DMS 273 (cell line): ENCODE measurements at regions not wholly inside any gene's neighbourhood (a gene's known extent, or its start where the extent isn't known, plus 50 kb on each side); places are given as distances from the start of the nearest gene placed in this dataset.

Source experiments
- DNase-seq: peaks from one replicate; lab custom pipeline; 2025; ENCODE audit not compliant: unreplicated experiment; lab: John Stamatoyannopoulos, UW

DNA sequence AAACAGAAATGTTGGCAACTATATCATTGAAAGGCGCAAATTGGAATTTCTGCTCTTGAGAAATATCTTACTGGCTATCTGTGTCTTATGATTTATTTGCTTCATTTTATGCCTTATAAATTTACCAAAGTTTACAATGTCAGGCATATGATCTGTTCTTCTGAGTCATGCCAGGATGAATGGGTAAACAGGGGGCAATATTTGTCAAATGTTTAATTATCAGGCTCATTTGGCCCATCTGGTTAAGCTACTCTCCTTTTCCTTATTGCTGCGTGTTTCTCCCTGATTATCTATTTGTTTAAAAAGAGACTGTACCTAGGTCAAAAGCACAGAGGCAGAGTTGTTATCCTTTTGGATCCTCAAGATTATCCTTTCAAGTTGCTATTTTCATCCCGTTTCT, 903.8 kb upstream of the PCDH10 start:
- DNase-seq, result no peak

DNA sequence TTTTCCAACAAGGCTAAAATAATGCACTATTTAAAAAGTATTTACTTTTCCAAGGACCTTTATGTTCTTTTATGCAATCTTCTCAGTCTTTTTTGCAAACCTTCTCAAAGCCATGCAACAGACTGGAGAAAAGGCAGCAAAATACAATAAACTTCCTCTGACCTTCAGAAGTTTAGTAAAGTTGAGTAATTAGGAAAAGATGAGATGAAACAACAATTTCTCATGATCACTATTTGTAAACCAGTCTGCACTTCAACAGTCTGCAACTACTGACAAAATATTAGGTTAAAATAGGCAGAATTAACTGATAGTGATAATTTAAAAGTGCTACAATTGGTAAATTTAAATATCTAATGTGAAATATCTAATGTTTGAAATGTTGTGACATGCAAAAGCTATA, 884.9 kb upstream of the PCDH10 start:
- DNase-seq, result no peak

DNA sequence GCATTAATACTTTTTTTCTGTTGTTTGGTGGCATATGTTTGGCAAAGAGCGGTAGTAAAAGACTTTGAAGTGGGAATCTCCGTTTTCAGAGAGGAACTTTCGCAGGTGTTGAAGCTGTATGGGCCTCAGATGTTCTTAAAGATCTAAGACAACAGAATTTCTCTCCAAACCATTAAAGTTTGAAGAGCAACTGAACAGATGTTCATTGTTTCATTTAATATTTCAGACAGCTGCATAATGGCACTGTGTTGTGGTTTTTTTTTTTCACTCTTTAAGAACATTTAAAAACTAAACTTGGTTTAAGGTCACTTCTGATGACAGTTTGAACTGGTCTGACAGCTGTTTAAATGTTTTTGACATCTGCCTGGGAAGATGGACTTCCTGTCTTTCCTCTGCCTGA, 882.7 kb upstream of the PCDH10 start:
- DNase-seq, result no peak

DNA sequence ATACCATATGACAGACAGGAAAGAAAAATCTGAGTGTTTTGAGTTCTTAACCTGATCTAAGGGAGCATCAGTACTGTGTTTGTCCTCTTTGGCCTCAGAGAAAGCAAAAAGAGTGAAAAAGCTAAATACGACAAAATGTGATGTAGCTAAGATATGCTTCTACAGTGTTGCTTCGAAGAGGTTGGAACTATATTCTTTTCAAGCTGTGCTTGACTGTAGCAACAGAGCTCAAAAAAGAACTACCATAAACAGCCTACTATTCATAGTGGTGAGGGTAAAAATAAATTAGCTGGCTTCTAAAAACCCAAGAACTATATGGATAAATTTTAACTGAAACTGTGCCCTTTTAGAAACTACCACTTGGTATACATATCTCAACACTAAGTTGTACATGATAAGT, 881.8 kb upstream of the PCDH10 start:
- DNase-seq, result no peak

DNA sequence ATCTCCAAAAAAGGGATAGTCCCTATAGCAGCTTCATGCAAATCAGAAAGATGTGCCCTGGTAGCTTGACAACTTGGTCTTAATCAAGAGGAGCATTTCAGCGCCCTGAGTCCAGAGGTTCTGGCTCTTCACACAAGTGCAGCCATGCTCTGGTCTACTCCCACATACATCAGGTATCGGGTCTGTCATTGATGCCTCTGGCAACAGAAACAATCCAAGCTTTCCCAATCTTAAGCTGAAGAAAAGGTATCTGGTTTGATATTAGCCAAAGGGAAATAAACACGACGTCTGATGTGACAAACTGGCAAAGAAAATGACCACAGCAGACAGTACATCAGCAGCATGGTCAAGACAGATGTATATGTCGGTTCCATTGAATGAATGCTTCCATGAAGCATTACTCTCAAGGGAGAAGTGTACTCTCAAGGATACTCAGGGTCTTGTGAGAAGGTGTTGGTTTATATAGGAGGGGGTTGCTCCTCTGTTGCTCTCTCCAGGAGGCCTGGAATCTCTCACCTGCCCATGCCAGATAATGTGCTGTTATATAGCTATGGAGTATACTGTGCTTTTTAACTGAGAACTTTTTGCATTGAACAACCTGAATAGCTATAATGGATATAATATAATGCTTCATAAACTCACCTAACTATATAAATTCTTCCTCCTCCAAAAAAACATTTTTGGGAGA, 879.6 kb upstream of the PCDH10 start:
- no peak for DNase-seq

DNA sequence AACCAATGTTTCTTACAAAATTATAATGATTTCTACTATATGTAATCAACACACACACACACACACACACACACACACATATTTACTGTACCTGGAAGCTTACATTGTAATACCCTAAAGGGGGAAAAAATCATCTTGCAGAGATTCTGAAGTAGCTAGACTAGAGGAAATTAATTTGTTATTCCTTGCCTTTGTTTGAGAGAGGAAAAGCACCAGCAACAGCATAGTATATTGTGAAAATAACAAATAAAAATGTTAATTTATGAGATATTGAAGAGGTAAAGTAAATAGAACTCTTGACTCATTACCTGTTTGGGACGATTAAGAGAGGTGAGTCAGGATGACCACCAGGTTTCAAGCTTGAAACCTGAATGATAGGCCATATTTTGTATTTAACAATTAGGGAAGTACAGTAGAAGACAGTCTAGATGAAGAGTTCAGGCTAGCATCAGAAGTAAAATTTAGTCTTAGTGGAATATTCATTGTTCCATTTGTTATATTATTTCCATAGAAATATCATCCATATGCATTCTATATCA, 873.4 kb upstream of the PCDH10 start:
- no peak for DNase-seq

DNA sequence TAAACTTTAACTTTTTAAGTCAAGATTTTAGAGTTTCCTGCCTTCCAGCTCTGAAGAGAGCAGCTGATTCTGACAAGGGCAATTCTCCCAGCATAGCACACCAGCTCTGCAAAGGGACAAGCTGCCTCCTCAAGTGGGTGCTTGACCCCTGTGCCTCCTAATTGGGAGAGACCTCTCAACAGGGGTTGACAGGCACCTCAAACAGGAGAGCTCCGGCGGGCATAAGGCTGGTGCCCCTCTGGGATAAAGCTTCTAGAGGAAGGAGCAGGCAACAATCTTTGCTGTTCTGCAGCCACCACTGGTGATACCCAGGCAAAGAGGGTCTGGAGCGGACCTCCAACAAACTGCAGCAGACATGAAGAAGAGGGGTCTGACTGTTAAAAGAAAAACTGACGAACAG, 872.9 kb upstream of the PCDH10 start:
- DNase-seq, result no peak

DNA sequence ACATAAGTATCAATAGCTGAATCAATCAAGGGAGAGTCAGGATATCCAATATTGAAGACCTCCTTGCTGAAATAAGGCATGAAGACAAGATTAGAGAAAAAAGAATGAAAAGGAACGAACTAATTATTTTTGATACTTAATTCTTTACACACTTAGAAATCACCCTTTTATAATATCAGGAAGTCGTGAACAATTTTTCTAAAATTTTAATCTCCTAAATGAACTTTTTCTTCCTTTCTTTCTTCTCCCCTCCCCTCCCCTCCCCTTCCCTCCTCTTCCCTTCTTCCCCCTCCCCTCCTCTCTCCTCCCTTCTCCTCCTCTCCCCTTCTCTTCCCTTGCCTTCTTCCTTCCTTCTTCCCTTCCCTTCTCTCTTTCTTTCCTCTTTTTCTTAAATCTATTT, 872.1 kb upstream of the PCDH10 start:
- DNase-seq, result no peak

DNA sequence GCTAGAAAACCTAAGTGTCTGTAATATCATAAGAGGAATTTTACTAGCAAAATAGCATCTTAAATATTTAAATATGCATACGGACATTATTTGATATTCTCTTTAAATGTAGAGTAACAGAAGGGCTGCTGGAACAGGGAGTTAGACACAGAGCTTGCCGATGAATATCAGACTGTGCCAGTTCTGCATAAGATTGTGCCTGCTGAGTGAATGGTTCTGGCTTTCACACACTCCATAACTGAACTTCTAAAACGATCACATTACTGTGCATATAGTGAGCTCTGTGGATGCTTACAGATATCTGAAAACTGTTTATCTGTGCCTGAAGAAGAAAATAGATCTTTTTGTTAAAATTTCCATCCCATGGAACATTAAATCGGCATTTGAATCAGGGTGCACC, 867.4 kb upstream of the PCDH10 start:
- no peak for DNase-seq

DNA sequence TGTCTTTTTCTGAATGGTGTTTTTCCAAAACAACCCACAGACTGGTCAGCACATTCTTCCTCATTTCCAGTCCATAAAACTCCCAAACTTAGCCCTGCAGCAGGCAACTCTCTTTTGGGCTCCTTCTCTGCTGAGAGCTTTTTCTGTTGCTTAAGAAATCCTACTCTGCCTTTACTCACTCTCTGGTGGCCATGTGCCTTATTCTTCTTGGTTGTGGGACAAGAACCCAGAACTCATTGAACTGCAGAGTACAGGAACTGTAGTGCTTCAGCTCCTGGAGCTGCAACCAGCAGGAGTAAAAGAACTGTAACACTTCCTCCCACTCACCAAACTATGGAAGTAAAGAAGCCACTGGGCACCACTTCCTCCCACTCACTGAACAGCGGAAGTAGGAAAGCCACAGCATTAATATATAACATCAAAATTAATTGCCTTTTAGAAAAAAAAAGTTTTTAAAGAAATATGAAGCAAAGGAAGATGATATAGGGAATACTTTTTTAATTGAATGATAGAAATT, 864.1 kb upstream of the PCDH10 start:
- DNase-seq, result no peak

DNA sequence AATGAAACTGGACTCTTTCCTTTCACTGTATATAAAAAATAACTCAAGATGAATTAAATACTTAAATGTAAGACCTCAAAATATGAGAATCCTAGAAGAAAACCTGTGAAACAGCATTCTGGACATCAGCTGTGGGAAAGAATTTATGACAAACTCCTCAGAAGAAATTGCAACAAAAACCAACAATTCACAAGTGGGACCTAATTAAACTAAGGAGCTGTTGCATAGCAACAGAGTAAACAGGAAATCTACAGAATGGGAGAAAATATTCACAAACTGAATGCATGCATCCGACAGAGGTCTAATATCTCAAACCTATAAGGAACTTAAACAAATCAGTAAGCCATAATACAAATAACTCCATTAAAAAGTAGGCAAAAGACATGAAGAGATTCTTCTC, 851.7 kb upstream of the PCDH10 start:
- no peak for DNase-seq

DNA sequence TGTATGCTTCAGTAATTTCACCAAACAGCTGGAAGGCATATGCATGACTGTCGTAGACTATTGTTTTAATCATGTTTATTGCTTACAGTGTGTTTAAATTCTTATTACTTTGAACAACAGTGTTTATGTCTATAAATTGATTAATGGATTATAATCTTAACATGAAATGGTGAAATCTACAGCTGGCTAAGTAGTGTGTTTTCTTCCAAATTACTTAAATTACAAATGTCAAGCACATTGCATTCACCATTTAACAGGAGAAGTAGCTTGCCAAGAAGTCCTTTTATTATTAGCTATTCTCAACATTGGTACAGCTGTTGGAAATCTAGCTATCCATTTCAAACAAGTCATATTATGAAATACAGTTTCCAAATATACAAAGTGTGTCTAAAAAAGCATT, 849.3 kb upstream of the PCDH10 start:
- no peak for DNase-seq

DNA sequence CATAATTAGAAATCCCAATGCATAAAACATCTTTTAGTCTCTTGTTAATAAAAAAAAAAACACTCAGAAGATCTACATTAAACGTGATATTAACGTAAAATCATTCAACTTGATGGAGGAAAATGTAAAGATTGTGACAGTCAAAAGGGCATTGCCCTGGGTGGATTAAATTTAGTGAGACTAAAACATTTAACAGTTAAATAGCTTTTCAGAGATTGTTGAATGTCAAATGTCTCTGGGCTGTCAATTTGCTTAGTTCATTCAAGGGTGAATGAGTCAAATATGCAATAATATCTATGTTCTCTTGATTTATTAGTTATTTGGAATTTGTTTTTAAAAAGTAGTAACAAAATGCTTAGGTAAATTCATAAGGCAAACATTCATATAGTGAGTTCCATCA, 836.6 kb upstream of the PCDH10 start:
- DNase-seq, result no peak

DNA sequence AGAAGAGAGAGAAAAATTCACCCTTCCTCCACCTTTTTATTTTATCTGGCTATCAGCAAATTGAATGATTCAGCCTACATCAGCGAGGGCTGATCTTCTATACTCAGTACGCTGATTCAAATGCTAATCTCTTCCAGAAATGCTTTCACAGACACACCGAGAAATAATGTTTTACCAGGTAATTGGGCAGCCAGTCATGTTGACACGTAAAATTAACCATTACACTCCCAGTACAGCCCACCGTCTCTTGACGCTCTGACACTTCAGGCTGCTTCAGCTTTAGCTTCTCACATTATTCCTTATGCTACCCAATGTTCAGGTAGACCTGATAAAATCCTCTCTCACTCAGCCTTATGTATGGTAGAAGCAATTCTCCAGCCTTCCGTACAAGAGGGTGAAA, 835.2 kb upstream of the PCDH10 start:
- DNase-seq, result no peak

DNA sequence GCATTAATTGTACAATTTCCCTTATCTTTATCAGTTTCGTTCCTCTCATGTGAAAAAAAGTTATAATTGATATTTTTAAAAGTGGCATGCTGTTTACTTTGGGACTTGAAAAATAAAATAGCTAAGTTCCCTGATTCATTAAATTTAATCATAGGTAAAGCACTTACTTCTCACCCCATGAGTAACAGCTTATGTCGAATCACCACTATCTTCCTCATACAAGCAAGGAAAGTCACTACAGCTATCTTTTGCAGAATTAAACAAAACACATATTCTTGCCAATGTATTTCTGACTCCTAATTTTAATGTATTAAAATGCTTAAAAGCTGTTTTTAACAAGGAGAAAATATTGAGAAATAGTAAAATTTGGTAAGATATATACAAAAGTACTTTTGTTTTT, 832.4 kb upstream of the PCDH10 start:
- no peak for DNase-seq

DNA sequence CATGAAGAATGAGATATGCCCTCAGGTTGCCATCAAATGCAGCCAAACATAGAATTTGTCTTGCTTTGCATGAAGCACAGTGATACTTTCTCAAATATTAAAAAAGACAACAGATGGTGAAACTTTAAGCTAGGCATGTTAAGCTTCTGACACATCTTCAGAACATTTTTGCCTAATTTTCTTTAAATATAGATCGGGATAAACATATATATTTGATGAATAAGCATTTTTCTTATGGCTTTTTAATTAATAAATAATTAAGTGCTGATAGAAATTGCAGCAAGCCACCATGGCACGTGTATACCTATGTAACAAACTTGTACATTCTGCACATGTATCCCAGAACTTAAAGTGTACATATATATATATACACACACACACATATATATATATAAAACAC, 831.2 kb upstream of the PCDH10 start:
- DNase-seq, result no peak

DNA sequence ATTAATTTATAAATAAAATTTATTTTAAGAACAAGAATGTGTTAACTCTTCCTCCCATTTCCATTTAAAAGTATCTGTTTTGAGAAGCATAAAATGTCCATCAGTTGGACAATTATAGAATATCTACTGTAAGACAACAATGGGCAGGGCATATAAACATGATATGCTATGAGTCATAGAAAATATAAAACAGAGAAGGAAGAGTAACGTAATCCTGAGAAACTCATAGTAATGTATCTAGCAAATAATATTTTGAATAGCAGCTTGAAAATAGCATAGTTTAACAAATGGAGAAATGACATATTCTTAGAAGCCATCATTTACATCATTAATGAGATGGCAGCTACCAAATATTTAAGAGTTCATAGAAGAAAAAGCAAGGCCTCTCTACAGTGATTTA, 820.3 kb upstream of the PCDH10 start:
- DNase-seq, result no peak

DNA sequence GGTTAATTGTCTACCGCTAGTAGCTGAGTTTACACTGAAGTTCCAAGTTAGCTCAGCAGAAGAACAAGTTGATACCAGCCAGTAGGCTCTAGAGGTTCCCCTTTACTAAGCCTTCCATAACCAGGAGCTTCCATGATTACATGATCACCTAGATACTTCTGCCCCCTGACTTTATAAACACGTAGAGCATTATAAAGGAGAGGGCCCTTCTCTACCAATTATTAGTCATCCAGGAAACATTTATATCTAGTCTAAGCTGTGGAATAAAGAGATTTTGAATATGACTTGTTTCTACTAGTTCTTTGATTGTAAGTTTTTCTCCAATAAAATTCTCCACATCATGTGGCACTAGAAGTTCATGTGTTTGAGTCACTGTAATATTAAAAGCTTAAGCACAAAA, 818.1 kb upstream of the PCDH10 start:
- DNase-seq, result no peak

DNA sequence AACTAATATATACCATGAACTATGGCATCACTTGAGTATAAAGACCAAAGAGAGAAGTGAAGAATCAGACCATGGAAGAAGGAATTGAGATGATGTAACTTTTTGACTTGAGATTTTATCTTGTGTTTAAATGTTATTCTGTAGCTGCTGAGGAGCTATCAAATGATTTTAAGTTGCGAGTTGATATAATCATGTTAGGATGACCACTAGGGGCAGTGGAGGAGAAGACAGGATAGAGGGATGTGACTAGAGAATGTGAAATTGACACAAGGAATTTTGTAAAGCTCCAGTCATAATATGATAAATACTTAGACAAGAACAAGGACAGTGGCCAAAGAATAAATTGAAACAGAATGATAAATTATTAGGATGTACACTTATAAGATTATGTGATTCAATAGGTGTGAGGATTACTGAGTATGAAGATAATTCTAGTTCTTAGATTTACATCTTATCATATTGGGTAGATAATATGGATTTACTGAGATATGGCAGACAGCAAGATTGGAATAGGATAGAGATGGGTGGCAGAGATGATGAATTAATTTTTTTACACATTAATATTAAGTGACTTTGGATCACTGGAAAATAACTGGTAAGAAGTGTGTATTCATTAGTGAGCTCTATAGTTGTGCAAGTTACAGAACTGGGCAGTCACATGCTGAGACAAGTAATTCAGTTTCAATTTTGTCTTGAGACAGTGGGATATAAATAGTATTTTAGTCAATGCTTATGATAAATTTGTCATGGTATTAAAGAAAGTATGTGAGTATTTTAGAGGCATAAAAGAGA, 816.0 kb upstream of the PCDH10 start:
- DNase-seq, result peak; percentile 28

DNA sequence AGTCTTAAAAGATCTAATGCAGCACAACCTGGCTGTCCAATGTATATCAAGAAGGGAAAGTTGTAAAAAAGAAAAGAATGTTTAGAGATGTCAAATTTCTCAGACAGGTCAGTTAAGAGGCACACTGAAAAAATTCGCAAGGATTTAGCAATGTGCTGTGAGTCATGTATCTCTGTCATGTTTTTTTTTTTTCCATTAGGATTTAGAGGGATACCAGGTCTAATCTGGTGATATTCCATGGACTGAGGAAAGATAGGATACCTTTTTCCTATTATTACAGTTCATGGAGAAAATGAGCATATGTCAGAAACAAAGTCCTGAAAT, 815.4 kb upstream of the PCDH10 start:
- no peak for DNase-seq

DNA sequence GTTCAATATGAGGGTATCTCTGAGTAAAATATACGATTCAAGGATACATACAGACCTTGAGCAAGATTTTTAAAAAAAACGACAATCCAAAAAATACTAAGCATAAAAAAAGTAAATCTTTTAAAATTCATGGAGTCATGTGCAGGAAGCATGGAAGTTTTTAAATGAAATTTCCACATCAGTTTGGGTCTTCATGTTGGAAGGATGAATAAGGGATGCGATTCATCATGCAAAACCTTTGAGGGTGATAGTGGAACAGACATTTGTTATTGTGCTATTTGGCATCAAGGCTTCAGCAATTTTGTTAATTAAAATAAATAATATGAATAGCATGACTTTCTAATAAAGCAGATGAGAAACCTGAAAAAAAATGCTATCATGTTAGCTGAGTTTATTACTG, 815.0 kb upstream of the PCDH10 start:
- DNase-seq, result no peak
